KG1 (cell line): ENCODE measurements at regions not wholly inside any gene's neighbourhood (a gene's known extent, or its start where the extent isn't known, plus 50 kb on each side); places are given as distances from the start of the nearest gene placed in this dataset.

Experiments used
- DNase-seq: peaks from one replicate; lab custom pipeline; 2025; lab: John Stamatoyannopoulos, UW

- DNase-seq, result no peak
Observed at GRCh38 chr13:76711550-76712182, 174.5 kb downstream of the KCTD12 start.

GRCh38 chr13:76709851-76710250, 176.4 kb downstream of the KCTD12 start:
- DNase-seq, result no peak

GRCh38 chr13:76708138-76708688, 178.0 kb downstream of the KCTD12 start:
- DNase-seq, result no peak

GRCh38 chr13:76707360-76707759, 178.8 kb downstream of the KCTD12 start:
- no peak for DNase-seq

GRCh38 chr13:76703621-76704288, 182.4 kb downstream of the KCTD12 start:
- no peak for DNase-seq

- no peak for DNase-seq
Observed at GRCh38 chr13:76703216-76703615, 183.0 kb downstream of the KCTD12 start.

- no peak for DNase-seq
Observed at GRCh38 chr13:76697288-76697687, 188.9 kb downstream of the KCTD12 start.

- DNase-seq, result no peak
Observed at GRCh38 chr13:76696370-76696769, 189.8 kb downstream of the KCTD12 start.

GRCh38 chr13:76693086-76693485, 193.1 kb downstream of the KCTD12 start:
- DNase-seq, result no peak

GRCh38 chr13:76692346-76692745, 193.9 kb downstream of the KCTD12 start:
- no peak for DNase-seq

GRCh38 chr13:76690611-76691010, 195.6 kb downstream of the KCTD12 start:
- DNase-seq, result no peak

GRCh38 chr13:76687467-76687866, 198.7 kb downstream of the KCTD12 start:
- DNase-seq, result peak; percentile 20

- DNase-seq, result no peak
Observed at GRCh38 chr13:76685938-76686337, 200.3 kb downstream of the KCTD12 start.

- DNase-seq, result no peak
Observed at GRCh38 chr13:76684336-76684735, 201.9 kb downstream of the KCTD12 start.

GRCh38 chr13:76683854-76684253, 202.4 kb downstream of the KCTD12 start:
- no peak for DNase-seq

GRCh38 chr13:76683168-76683567, 203.0 kb downstream of the KCTD12 start:
- DNase-seq, result no peak

- no peak for DNase-seq
Observed at GRCh38 chr13:76680112-76680511, 206.1 kb downstream of the KCTD12 start.

- DNase-seq, result no peak
Observed at GRCh38 chr13:76677043-76677442, 209.2 kb downstream of the KCTD12 start.

- DNase-seq, result no peak
Observed at GRCh38 chr13:76672420-76672819, 213.8 kb downstream of the KCTD12 start.

GRCh38 chr13:76668716-76669115, 217.5 kb downstream of the KCTD12 start:
- DNase-seq, result no peak

- no peak for DNase-seq
Observed at GRCh38 chr13:76668141-76668540, 218.1 kb downstream of the KCTD12 start.

GRCh38 chr13:76667551-76667950, 218.7 kb downstream of the KCTD12 start:
- no peak for DNase-seq

GRCh38 chr13:76663592-76664335, 222.4 kb downstream of the KCTD12 start:
- DNase-seq, result no peak
